Activated naive CD4-positive, alpha-beta T cell treated with anti-CD3 and anti-CD28 coated beads, Interleukin-2, amount 10 ng/mL, durations not matched to agents 7 days and 5 days (primary cell): ENCODE measurements at regions not wholly inside any gene's neighbourhood (a gene's known extent, or its start where the extent isn't known, plus 50 kb on each side); places are given as distances from the start of the nearest gene placed in this dataset.
"Not testable (repeated sequence)": the region's sequence is repeated elsewhere in the genome, so short reads cannot be mapped to it uniquely, and the experiment has no call there.

Experiments
- CTCF ChIA-PET: fragments of 350-600 bp; sonication (Branson Sonifier 250); formaldehyde crosslinking; loops from one replicate; lab custom pipeline; 2021; ENCODE audit warnings: antibody characterized with exemption; lab: Charles Lee
- DNase-seq: peaks from one replicate; pipeline ENCODE4 v3.0.0-alpha.2; 2020
- H3K27ac Mint-ChIP-seq: one replicate; pipeline ENCODE4 v1.8.0; 2021; ENCODE audit warnings: mild to moderate bottlenecking, moderate library complexity, mixed read lengths
- H3K27me3 Mint-ChIP-seq: one replicate; pipeline ENCODE4 v1.8.0; 2021; ENCODE audit warnings: mild to moderate bottlenecking, mixed read lengths
- H3K36me3 Mint-ChIP-seq: one replicate; pipeline ENCODE4 v1.8.0; 2021; ENCODE audit warnings: mixed read lengths
- H3K4me1 Mint-ChIP-seq: one replicate; pipeline ENCODE4 v1.8.0; 2021; ENCODE audit warnings: mixed read lengths
- H3K4me3 Mint-ChIP-seq: one replicate; pipeline ENCODE4 v1.8.0; 2021; ENCODE audit warnings: mild to moderate bottlenecking, moderate library complexity, mixed read lengths
- H3K9me3 Mint-ChIP-seq: one replicate; pipeline ENCODE4 v1.8.0; 2021; ENCODE audit warnings: mixed read lengths

DNA sequence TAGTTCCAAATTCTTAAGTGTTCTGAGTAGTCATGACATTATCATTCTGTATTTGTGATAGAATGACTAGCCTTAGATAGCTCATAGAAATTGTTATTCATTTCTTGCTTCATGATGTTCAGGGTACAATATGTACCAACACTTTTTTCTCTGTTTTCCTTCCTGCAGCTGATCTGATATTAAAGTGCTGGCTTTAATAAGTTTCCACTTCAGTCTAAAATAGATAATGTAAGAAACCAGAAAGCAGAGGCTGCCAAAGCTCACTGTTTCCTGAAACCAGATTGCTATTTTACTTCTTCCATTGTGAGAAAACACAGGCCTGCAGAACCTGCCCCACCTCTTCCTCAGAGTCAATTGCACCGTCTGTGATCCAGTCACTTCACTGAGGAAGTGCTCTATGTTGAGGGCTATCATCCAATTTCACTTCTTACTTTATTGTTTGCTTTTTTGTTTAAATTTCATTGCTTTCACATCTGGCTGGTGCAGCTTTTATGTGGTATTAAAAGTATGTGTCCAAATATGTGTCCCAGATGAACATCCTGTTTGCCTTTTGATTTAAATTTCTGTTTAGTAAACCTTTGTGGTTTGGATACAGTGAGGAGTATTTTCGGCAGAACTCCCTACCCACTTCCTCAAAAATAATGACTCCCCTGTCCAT lies 652.1 kb downstream of the ANKRD50 start:
- DNase-seq = no peak
- Mint-ChIP-seq H3K27me3 (no peaks in the 10 kb centered on the region), H3K27ac (no peak overlapping the region), H3K36me3 (no peaks in the 10 kb centered on the region), H3K4me3 (no peak overlapping the region), H3K9me3 (no peaks in the 10 kb centered on the region), H3K4me1 (no peaks in the 10 kb centered on the region)
- CTCF ChIA-PET = no interaction called here

DNA sequence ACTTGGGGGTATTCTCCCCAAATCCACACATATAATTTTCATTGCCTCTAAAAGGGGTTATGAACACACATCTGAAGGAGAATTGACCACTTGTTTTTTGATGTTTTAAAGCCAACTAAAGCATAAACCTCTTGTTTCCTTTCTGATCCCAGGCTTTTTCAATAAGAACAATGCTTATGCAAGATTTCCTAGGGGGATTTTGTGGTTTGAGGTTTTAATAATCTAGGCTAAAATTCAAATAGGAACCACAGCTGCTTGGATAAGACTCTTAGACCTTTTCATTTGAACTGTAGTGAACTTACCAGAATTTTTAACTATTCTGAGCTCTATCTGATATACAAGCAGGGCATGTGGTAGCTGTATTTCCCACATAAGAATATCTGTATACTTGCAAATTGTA lies 651.1 kb downstream of the ANKRD50 start:
- no peaks in the 10 kb centered on the region for H3K4me1 Mint-ChIP-seq
- CTCF ChIA-PET = no interaction called here

DNA sequence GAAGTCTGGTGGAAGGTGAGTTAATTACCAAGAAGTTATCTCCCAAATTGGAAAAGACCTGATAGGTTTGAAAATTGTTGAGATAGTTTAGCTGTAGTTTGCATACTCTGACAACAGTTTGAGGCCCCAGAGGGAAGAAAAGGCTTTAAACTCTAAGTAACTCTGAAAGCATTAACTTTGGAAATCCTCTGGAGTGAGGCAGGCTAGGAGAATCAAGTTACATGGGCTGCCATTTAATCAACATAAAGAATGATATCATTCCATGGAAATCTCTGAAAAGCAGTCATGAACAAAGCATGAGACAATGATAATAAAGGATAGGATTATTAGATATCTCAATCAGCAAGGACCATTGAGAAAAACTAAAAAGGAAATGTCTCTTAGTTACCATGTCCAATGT lies 647.1 kb downstream of the ANKRD50 start:
- Mint-ChIP-seq H3K27ac (no peak overlapping the region), H3K36me3 (no peaks in the 10 kb centered on the region), H3K4me3 (no peak overlapping the region), H3K27me3 (no peaks in the 10 kb centered on the region), H3K4me1 (no peaks in the 10 kb centered on the region), H3K9me3 (peaks cover 7% of the 10 kb centered on the region)
- DNase-seq = no peak
- CTCF ChIA-PET = no interaction called here

More for the DNA sequence above, 651.1 kb downstream of the ANKRD50 start:
- Mint-ChIP-seq H3K27ac (no peak overlapping the region), H3K36me3 (no peaks in the 10 kb centered on the region), H3K4me3 (no peak overlapping the region), H3K9me3 (no peaks in the 10 kb centered on the region), H3K27me3 (no peaks in the 10 kb centered on the region)
- DNase-seq = no peak

DNA sequence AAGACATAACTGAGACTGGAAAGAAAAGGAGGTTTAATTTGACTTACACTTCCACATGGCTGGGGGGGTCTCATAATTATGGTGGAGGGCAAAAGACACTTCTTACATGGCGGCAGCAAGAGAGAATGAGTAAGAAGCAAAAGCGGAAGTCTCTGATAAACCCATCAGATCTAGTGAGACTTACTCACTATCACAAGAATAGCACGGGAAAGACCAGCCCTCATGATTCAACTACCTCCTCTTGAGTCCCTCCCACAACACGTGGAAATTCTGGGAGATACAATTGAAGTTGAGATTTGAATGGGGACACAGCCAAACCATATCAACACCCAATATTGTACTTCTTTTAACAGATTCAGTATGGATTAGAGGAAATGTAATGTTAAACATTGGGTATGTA lies 646.6 kb downstream of the ANKRD50 start:
- CTCF ChIA-PET = no interaction called here
- Mint-ChIP-seq H3K4me1 (no peaks in the 10 kb centered on the region), H3K9me3 (peaks cover 12% of the 10 kb centered on the region), H3K27ac (no peak overlapping the region), H3K36me3 (no peaks in the 10 kb centered on the region), H3K27me3 (no peaks in the 10 kb centered on the region), H3K4me3 (no peak overlapping the region)
- DNase-seq = no peak

DNA sequence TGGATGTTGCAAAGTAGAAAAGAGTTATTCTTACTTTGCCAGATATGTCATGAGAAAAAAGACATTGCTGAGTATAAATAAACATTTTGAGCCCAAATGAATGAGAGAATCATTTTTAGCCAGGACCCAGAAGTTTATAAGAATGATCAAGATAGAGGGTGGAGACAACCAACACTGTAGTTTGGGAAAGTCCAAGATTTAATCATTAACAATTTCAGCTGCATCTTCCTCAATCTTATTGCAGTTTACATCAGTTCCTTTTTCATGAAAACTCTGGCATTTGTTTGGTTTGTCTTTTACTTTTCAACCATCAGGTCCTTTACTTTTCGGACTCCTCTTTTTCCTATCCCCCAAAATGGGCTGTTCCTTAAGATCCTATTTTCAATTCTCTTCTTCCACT lies 645.9 kb downstream of the ANKRD50 start:
- Mint-ChIP-seq H3K4me1 (no peaks in the 10 kb centered on the region), H3K27ac (no peak overlapping the region), H3K27me3 (no peaks in the 10 kb centered on the region), H3K4me3 (no peak overlapping the region), H3K36me3 (no peaks in the 10 kb centered on the region), H3K9me3 (peaks cover 16% of the 10 kb centered on the region)
- CTCF ChIA-PET = no interaction called here
- no peak for DNase-seq

DNA sequence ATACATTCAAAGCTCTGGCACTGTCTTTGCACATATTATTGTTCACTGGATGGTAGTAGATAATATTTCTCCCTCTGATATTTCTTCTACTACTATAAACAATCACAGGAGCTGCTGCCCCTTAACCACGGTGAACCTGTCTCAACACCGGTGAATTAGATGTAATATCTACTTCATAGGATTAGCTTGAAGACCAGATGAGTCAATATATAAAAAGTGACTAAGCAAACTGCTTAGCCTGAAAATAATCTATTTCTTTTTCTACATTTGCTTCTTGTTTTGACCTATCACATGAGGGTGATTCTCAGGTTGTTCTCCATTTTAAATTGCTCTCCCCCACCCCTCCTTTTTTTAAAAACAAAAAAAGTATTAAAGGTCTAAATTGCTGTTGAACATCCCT lies 645.5 kb downstream of the ANKRD50 start:
- Mint-ChIP-seq H3K27ac (no peak overlapping the region), H3K27me3 (no peaks in the 10 kb centered on the region), H3K4me3 (no peak overlapping the region), H3K9me3 (peaks cover 16% of the 10 kb centered on the region), H3K36me3 (no peaks in the 10 kb centered on the region), H3K4me1 (no peaks in the 10 kb centered on the region)
- CTCF ChIA-PET = no interaction called here
- no peak for DNase-seq

DNA sequence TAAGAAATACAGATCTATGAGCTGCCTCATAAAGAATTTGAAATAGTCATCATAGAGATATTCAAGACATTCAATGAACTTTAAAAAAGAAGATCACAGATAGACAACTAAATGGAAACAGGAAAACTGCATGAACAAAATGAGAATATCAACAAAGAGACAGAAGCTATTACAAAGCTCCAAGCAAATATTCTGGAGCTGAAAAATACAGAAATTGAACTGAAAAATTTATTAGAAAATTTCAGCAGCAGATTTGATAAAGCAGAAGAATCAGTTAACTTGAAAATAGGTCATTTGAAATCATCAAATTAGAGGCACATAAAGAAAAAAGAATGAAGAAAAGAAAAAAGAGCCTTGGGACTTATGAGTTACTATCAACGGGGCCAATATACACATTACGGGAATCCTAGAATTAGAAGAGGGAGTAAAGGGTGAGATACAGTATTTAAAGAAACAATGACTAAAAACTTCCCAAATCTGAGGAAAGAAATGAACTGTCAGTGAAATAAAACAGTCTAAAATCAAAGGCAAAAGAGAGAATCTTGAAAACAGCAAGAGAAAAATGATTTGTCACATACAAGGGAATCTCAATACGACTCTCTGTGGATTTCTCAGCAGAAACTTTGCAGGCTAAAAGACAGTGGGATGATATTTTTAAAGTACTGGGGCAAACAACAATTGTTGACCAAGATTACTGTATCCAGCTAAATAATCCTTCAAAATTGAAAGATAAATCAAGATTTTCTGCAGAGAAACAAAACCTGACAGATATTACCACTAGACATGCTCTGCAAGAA lies 641.6 kb downstream of the ANKRD50 start:
- Mint-ChIP-seq H3K4me3 (no peak overlapping the region), H3K27me3 (no peaks in the 10 kb centered on the region), H3K27ac (no peak overlapping the region), H3K36me3 (no peaks in the 10 kb centered on the region), H3K9me3 (peaks cover 16% of the 10 kb centered on the region), H3K4me1 (no peaks in the 10 kb centered on the region)
- CTCF ChIA-PET = no interaction called here
- DNase-seq = no peak

DNA sequence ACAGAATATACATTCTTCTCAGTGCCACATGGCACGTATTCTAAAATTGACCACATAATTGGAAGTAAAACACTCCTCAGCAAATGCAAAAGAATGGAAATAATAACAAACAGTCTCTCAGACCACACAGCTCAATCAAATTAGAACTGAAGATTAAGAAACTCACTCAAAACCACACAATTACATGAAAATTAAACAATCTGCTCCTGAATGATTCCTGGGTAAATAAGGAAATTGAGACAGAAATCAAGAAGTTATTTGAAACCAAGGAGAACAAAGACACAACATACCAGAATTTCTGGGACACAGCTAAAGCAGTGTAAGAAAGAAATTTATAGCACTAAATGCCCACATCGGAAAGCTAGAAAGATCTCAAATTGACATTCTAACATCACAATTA lies 637.3 kb downstream of the ANKRD50 start:
- H3K9me3 Mint-ChIP-seq, H3K4me3 Mint-ChIP-seq, CTCF ChIA-PET, DNase-seq, H3K4me1 Mint-ChIP-seq, H3K36me3 Mint-ChIP-seq, H3K27me3 Mint-ChIP-seq, H3K27ac Mint-ChIP-seq: not testable (repeated sequence)

DNA sequence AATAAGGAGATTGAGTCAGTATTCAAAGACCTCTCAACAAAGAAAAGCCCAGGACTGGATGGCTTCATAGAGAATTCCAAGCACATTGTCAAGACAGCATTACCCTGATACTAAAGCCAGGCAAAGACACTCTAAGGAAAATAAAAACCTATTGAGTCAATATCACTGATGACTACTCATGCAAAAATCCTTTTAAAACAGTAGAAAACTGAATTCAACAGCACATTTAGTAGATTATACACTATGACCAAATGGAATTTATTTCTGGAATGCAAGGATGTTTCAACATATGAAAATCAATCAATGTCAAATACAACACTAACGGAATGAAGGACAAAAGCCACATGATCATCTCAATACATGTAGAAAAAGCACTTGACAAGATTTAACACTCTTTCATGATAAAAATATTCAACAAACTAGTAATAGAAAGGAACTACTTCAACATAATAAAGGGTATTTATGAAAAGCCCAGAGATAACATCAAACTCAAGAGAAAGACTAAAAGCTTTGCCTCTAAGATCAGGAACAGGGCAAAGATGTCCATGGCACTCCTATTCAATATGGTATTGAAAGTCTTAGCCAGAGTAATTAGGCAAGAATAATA lies 633.3 kb downstream of the ANKRD50 start:
- H3K27me3 Mint-ChIP-seq = no peaks in the 10 kb centered on the region
- no peaks in the 10 kb centered on the region for H3K36me3 Mint-ChIP-seq
- H3K9me3 Mint-ChIP-seq = no peaks in the 10 kb centered on the region
- no peak for DNase-seq
- CTCF ChIA-PET = no interaction called here
- H3K27ac Mint-ChIP-seq = no peak overlapping the region
- H3K4me1 Mint-ChIP-seq = no peaks in the 10 kb centered on the region
- H3K4me3 Mint-ChIP-seq = no peak overlapping the region

DNA sequence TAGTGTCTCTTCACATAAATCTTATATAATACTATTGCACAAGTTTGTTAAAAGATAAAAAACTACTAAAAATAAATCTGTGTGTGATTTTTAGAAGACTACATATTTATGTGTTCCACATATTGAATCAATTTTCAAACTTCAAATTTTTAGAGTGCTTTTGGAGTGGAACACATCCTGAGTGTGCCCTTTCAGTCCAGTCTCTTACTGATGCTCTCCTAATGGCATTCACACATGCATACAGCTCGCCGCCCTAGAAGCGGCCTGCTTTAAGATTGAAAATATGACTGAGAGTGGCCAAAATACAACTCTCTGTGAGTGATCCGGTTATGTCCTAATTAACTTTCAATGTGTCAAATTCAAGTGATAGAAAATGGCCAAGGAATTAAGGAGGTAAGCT lies 628.8 kb downstream of the ANKRD50 start:
- H3K4me1 Mint-ChIP-seq = no peaks in the 10 kb centered on the region
- H3K4me3 Mint-ChIP-seq = no peak overlapping the region
- CTCF ChIA-PET = no interaction called here
- DNase-seq = no peak
- H3K27me3 Mint-ChIP-seq = no peaks in the 10 kb centered on the region
- H3K27ac Mint-ChIP-seq = no peak overlapping the region
- H3K9me3 Mint-ChIP-seq = no peaks in the 10 kb centered on the region
- no peaks in the 10 kb centered on the region for H3K36me3 Mint-ChIP-seq

DNA sequence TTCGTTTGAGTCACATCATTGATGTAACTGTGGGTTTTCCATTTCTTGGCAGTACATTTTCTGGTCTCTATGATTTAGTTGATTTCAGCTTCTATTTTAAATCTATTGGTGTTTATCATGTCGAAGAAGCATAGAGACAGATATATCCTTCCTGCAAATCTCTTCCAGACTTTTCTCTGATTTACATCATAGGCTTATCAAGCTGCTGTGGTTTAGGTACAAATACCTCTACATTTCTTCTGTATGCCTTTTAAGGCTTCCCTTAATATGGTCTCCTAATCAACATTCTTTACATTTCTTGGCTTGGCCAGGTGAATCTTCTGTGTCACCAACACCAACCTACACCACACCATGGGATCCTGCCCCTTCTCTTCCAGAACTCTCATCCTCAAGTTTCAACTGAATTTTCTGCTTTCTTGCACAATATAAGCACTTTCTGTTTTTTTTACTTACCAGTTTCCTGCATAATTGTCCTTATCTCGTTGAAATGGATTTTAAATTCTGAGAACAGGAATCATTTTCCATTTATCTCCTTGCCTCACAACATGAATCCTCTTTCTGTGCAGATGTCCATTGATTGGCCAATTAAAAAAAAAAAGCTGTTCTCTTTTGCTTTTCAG lies 626.9 kb downstream of the ANKRD50 start:
- CTCF ChIA-PET = no interaction called here
- Mint-ChIP-seq H3K4me1 (no peaks in the 10 kb centered on the region), H3K27me3 (no peaks in the 10 kb centered on the region), H3K36me3 (no peaks in the 10 kb centered on the region), H3K4me3 (no peak overlapping the region), H3K9me3 (no peaks in the 10 kb centered on the region), H3K27ac (no peak overlapping the region)
- no peak for DNase-seq

DNA sequence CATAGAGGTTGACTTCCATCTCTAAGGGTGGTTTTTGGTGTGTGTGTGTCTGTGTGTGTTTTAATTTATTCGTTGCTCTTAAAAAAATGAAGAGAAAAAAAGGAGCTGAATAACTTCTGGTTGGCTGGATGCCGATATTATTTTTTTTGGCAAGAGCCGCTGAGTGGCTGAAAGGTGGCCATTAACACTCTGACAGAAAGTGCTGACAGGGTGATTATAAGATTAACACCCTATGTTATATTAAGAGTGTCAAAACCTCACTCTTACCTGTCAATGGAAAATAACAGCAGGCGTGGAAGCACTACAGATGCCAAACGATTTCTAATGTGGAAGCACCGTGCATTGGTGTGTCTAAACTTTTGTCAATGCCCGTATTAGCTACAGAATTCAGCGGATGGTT lies 622.5 kb downstream of the ANKRD50 start:
- CTCF ChIA-PET = no interaction called here
- H3K36me3 Mint-ChIP-seq = no peaks in the 10 kb centered on the region
- H3K27me3 Mint-ChIP-seq = no peaks in the 10 kb centered on the region
- no peaks in the 10 kb centered on the region for H3K9me3 Mint-ChIP-seq
- H3K4me3 Mint-ChIP-seq = no peak overlapping the region
- no peak for DNase-seq
- H3K27ac Mint-ChIP-seq = no peak overlapping the region
- no peaks in the 10 kb centered on the region for H3K4me1 Mint-ChIP-seq

DNA sequence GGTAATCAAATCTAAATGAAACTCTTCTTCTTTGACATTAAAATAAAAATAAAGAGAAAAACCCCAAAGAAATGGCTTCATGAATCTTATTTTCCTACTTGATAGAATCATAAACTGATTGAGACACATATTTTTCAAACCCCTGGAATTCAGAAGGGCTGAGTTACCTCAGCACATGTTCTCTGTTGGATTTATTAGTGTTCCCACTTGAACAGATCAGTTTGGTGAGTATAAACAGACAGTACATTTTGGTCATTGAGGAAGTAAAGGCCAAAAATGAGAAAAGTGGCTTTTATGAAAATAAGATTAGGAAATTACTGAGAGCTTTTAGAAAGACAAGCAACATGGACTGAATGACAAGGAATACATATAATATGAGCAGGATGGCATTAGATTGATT lies 620.4 kb downstream of the ANKRD50 start:
- Mint-ChIP-seq H3K4me1 (no peaks in the 10 kb centered on the region), H3K27me3 (no peaks in the 10 kb centered on the region), H3K27ac (no peak overlapping the region), H3K4me3 (no peak overlapping the region), H3K36me3 (no peaks in the 10 kb centered on the region), H3K9me3 (no peaks in the 10 kb centered on the region)
- no peak for DNase-seq
- CTCF ChIA-PET = no interaction called here

DNA sequence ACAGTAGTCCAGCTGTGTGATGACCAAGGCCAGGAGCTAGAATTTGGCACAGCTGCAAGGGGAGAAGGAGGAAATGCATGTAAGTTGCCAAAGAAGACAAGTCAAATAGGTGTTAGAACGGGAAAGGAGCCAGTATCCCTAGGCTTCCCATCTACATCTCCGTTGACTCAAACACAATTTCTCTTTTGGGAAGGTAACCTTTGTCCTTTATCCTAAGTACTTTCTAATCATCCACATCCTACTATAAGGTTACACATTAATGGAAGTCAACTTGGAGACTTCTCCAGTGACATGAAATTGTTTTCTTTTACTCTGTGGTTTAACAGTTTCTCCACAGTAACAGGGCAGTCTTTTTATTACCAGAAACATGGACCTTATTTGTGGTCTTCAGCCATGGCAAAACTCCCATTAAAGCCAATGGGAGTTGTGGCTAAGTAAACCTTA lies 620.0 kb downstream of the ANKRD50 start:
- H3K27me3 Mint-ChIP-seq = no peaks in the 10 kb centered on the region
- no peak overlapping the region for H3K4me3 Mint-ChIP-seq
- H3K27ac Mint-ChIP-seq = no peak overlapping the region
- DNase-seq = no peak
- CTCF ChIA-PET = no interaction called here
- no peaks in the 10 kb centered on the region for H3K9me3 Mint-ChIP-seq
- no peaks in the 10 kb centered on the region for H3K4me1 Mint-ChIP-seq
- no peaks in the 10 kb centered on the region for H3K36me3 Mint-ChIP-seq

DNA sequence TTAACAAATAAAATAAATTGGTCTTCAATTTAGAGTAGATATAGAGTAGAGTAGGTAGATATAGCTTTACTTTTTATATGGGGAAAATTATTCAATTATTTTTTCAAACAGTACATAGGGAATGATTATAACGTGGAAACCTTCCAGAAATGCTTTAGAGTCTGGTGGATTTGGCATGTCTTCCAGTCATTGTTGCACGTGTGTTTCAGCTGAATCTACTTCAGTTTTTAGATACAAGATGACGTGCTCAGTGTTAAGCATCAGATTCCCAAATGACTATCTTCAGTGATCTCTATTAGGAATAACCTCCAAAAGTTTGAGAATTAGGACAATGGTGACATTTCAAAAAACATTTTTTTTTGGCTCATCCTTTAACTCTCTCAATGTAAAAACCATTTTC lies 616.9 kb downstream of the ANKRD50 start:
- no peak for DNase-seq
- Mint-ChIP-seq H3K27ac (no peak overlapping the region), H3K9me3 (no peaks in the 10 kb centered on the region), H3K36me3 (no peaks in the 10 kb centered on the region), H3K4me3 (no peak overlapping the region), H3K27me3 (no peaks in the 10 kb centered on the region), H3K4me1 (no peaks in the 10 kb centered on the region)
- CTCF ChIA-PET = no interaction called here
